NK-92 treated with Interleukin-12 subunit alpha and Interleukin-12 subunit beta, amount 100 ng/mL, for 24 hours (cell line): ENCODE measurements at regions not wholly inside any gene's neighbourhood (a gene's known extent, or its start where the extent isn't known, plus 50 kb on each side); places are given as distances from the start of the nearest gene placed in this dataset.

Experiments
- DNase-seq: peaks from one replicate; lab custom pipeline; 2025; lab: John Stamatoyannopoulos, UW

GRCh38 chr6:87936065-87936464 is 111.6 kb upstream of the SPACA1 start:
- no peak for DNase-seq

- DNase-seq, result no peak
Observed at GRCh38 chr6:87935196-87935595, 112.4 kb upstream of the SPACA1 start.

DNA sequence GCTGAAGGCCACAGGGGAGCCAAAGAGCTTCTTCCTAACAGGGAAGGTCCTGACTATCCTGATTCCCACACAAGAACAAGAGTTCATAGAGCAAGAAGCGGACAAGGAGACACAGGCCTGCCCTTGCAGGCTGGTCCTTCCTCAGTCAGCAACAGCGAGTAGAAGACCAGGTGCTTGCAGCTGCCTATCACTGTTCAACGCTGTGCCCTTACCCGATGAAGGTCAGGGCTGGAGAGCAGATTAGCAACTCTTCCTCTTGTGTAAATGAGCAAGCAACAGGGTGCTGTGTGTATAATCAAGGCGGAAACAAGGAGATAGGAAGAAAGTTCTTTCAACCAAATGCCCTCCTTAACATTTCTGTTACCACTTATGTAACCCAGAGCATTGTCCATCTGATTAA is 115.3 kb upstream of the SPACA1 start:
- DNase-seq, result no peak

- peak; percentile 59 for DNase-seq
Observed at GRCh38 chr6:87929843-87930288, 117.8 kb upstream of the SPACA1 start.

- DNase-seq, result no peak
Observed at GRCh38 chr6:87926687-87927086, 121.0 kb upstream of the SPACA1 start.

GRCh38 chr6:87926072-87926471 is 121.6 kb upstream of the SPACA1 start:
- DNase-seq, result no peak

GRCh38 chr6:87925373-87926060 is 122.1 kb upstream of the SPACA1 start:
- DNase-seq, result peak; percentile 66

GRCh38 chr6:87923389-87924050 is 124.1 kb upstream of the SPACA1 start:
- DNase-seq, result no peak

- DNase-seq, result peak; percentile 38
Observed at GRCh38 chr6:87922947-87923330, 124.7 kb upstream of the SPACA1 start.

GRCh38 chr6:87922196-87922946 is 125.3 kb upstream of the SPACA1 start:
- no peak for DNase-seq

DNA sequence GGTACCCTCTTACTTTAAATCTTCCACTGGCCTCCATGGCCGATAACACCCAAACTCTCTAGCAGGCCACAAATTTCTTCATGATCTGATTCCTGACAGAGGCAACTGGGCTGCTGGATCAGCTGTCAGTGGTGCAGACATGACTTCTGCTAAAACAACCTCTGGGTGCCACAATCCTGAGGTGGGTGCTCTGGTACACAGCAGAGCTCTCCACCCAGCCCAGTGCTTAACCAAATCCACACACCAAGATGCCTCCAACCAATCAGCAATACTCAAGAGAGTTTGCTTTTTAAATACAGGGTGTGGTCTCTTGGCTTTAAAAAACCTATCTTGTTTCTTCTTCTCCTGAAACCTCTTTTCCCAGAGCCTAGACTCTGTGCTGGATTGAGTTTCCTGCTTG is 126.6 kb upstream of the SPACA1 start:
- DNase-seq, result no peak

GRCh38 chr6:87920245-87920644 is 127.4 kb upstream of the SPACA1 start:
- no peak for DNase-seq

GRCh38 chr6:87919416-87919815 is 128.2 kb upstream of the SPACA1 start:
- DNase-seq, result no peak

GRCh38 chr6:87919001-87919400 is 128.6 kb upstream of the SPACA1 start:
- DNase-seq, result no peak

- DNase-seq, result no peak
Observed at GRCh38 chr6:87918461-87918941, 129.1 kb upstream of the SPACA1 start.

GRCh38 chr6:87917886-87918285 is 129.8 kb upstream of the SPACA1 start:
- DNase-seq, result no peak

GRCh38 chr6:87916446-87916845 is 131.2 kb upstream of the SPACA1 start:
- no peak for DNase-seq

- no peak for DNase-seq
Observed at GRCh38 chr6:87914637-87915395, 132.8 kb upstream of the SPACA1 start.

DNA sequence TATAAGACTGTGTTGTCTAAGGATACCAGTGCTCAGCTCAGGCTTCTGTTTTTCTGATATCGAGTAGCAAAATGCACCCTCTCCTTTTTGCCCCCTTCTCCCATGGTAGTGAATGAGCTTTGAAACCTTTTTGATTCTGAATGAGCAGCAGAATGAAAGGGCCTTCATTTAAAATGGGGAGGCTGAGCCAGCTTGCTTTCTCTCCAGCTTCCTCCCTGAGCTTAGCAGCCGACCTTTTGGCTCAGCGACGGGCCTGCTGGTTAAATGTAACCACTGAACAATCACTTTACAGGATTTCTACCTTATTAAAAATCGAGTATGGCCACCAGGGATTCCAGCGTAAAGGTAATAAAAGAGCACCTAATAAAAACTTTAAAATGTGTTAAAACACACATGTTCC is 133.7 kb upstream of the SPACA1 start:
- no peak for DNase-seq

- DNase-seq, result no peak
Observed at GRCh38 chr6:87912102-87912501, 135.5 kb upstream of the SPACA1 start.

DNA sequence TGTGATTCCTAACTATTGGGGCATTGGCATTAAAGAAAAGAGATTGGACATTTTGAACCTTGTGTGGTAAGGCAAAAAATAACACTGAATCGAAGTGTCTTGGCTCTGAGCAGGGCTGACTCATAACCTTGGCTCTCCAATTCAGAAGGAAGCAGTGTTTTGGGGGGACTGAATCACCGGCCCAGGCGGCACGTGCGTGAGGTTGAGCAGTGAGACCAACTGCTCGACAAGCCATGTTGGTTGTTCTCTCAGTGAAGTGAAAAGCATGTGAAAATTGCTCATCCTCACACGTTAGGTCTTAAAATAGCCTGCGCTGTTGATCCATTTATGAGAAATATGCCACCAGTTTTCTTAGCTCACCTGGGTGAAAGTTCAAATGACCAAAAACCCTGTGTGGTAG is 137.8 kb upstream of the SPACA1 start:
- DNase-seq, result peak; percentile 79
